Epithelial cell of esophagus (primary cell): ENCODE measurements at regions not wholly inside any gene's neighbourhood (a gene's known extent, or its start where the extent isn't known, plus 50 kb on each side); places are given as distances from the start of the nearest gene placed in this dataset.

Experiments used
- DNase-seq: peaks from one replicate; pipeline ENCODE4 v3.0.0; 2010; ENCODE audit warnings: low read depth
- H3K4me3 ChIP-seq: 2 replicates; pipeline ENCODE4 v1.5.1; 2011; ENCODE audit warnings: mild to moderate bottlenecking, low read length, control low read depth
- TF ChIP-seq, protein P1 (sequence below): IDR thresholded peaks from 2 replicates; pipeline ENCODE4 v1.5.1; 2011; ENCODE audit warnings: low read depth, mild to moderate bottlenecking, low read length, control low read depth, inconsistent platforms; ENCODE audit not compliant: insufficient read depth; ENCODE audit errors: missing control alignments

DNA sequence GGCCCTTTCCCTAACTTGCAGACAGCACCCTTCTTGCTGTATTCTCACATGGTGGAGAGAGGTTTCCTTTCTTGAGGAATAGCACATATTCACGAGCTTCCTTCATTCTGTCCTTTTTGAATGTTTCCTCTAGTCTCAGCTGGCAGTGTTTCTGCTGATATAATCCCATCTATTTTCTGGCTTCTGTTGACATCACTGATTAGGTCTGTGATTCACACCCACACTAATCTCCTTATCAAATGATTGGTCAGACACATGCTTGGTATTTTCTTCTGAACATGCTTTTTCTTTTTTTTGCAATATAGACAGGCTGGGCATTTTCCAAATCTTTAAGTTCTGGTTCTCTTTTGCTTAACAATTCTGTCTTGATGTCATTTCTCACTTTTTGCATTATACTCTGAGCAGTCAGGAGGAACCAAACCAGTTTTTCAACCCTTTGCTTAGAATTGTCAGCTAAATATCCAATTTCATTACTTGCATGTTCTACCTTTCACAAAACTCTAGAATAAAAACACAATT, 65.4 kb downstream of the OXSM start:
- TF ChIP-seq, protein P1, sequence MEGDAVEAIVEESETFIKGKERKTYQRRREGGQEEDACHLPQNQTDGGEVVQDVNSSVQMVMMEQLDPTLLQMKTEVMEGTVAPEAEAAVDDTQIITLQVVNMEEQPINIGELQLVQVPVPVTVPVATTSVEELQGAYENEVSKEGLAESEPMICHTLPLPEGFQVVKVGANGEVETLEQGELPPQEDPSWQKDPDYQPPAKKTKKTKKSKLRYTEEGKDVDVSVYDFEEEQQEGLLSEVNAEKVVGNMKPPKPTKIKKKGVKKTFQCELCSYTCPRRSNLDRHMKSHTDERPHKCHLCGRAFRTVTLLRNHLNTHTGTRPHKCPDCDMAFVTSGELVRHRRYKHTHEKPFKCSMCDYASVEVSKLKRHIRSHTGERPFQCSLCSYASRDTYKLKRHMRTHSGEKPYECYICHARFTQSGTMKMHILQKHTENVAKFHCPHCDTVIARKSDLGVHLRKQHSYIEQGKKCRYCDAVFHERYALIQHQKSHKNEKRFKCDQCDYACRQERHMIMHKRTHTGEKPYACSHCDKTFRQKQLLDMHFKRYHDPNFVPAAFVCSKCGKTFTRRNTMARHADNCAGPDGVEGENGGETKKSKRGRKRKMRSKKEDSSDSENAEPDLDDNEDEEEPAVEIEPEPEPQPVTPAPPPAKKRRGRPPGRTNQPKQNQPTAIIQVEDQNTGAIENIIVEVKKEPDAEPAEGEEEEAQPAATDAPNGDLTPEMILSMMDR: no peak
- DNase-seq: peak; percentile 12
- H3K4me3 ChIP-seq: no peak overlapping the region

DNA sequence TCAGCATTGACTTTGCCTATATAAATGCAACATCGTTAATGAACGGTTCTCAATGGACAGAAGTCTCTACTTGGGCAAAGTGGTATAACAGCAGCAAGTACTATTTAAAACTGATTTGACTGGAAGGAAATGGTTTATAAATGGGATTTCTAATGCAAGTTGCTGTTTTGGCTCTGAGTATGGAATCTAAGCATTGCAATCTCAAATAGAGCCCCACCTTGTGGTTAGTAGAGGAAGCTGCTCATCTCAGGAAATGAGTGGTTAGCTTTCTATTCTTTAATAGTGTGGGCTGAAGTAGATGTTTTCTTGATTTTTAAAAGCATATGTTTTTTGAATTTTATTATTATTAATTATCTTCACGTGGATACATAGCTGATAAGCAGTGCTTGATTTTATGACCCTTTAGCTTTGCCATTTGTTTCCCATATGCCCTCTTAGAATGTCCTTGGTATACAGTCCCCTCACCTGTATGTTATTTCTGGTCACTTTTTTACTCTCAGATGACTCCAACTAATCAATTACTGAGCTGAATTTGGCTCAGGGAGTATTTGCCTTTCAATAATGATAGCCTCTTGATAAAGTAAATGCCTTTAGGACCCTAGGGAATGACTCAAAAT, 67.1 kb downstream of the OXSM start:
- H3K4me3 ChIP-seq: no peak overlapping the region
- peak; percentile 47 for DNase-seq
- TF ChIP-seq, protein P1: peak; percentile 87

DNA sequence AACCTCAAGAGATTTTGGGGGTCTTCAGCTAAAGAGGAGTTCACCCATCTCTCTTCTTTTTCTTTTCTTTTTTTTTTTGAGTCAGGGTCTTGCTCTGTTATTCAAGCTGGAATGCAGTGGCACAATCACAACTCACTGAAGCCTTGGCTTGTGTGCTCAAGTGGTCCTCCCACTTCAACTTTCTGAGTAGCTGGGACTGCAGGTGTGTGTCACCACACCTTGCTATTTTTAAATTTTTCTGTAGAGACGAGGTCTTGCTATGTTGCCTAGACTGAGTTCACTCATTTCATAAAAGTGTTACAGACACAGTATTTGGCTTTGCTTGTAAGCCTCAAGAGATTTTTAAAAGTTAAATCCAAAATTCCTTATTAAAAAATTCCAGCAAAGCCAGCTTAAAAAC, 71.7 kb downstream of the OXSM start:
- TF ChIP-seq, protein P1: no peak
- no peak overlapping the region for H3K4me3 ChIP-seq
- DNase-seq: no peak

DNA sequence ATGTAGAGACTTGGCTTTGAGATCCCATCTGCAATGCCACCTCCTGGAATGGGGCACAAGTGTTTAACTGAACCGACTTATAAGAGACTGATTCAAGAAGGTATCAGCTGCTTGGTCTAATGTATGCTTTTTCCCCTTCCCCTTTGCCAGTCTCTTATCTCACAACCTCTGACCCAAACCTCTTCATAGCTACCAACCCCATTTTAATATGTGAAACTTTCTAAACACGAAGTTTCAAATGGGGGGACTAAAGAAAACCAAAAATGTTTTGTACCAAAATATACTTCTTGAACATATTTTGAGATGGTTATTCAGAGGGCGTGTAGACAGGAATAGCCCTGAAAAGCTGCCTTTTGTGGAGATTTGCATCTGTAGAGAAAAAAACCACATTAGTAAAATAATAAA, 73.1 kb downstream of the OXSM start:
- TF ChIP-seq, protein P1: no peak
- H3K4me3 ChIP-seq: no peak overlapping the region
- no peak for DNase-seq

DNA sequence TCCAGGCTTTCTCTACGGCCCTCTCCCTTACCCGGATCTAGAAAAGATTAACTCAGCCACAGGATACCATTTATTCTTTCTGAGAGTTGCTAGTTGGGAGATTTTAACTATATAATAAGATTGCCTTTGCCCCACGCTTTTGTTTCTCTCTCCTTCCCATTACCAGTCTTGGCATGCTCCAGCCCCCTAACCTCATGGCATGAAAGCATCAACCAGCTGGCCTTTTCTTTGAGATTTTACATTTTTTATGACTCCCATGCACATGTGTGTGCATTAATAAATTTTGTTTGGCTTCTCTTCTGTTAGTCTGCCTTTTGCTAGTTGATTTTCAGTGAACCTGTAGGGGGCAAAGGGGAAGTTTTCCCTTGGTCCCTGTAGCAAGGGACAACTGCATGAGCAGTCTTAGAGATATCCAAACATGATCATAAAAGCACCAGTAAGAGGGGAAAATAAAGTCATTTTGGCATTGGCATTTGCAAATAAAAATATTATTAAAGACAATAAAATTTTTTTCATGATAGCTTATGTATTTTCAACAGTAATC, 73.6 kb downstream of the OXSM start:
- no peak overlapping the region for H3K4me3 ChIP-seq
- TF ChIP-seq, protein P1: peak; percentile 16
- DNase-seq: no peak

DNA sequence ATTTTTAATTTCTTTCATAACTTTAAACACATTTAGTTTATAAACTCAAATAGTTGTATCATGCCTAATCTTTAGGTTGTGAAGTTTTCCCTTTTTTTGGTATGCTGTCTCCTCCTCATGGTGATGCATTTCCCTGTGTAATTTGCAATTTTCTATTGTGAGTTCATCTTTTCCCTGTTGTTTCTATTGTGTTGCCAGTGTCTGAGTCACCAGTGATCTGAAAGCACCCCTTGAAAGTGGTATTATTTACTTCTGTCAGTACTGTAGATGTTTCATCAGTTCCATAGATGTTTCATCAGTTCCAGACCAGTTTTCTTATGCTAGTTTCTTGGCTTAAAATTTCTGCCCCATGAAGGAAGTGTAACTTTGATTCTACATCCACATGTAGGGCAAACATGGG, 80.6 kb downstream of the OXSM start:
- H3K4me3 ChIP-seq: no peak overlapping the region
- TF ChIP-seq, protein P1: no peak
- DNase-seq: peak; percentile 60
